ENCODE measurements at regions not wholly inside any gene's neighbourhood (a gene's known extent, or its start where the extent isn't known, plus 50 kb on each side); places are given as distances from the start of the nearest gene placed in this dataset.

DNA sequence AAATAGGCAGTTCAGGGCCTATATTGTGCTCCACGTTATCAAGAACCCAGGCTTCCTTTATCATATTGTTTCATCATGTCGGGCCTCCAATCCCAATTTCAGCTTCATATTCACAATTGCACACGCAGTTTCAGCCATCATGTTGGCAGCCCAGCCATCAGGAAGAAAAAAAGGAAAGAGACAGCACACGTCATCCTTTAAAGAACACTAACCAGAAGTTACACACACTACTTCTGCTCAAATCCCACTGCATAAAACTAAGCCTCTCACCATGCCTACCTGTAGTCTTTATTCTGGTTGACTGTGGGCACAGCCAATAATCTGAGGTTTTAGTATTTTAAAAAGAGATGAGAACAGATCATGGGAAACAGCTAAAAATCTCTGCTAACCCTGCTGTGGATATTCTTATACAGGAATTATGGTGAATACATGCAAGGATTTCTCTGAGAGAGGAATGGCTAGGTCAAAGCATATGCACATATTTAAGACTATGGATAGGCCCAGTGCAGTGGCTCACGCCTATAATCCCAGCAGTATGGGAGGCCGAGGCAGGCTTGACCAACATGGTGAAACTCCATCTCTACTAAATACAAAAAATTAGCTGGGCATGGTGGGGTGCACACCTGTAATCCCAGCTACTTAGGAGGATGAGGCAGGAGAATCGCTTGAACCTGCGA lies 534.4 kb downstream of the ETV1 start:
- WGBS: 75% methylated on average over 8 of the region's 8 CpGs
- TF ChIP-seq NR2F2 (IDR thresholded peaks at IDR 0.05): no peak
- TF ChIP-seq TAF1 (conservative IDR thresholded peaks at IDR 0.05): no peak
- TF ChIP-seq FOXA1 (IDR thresholded peaks at IDR 0.05): no peak

DNA sequence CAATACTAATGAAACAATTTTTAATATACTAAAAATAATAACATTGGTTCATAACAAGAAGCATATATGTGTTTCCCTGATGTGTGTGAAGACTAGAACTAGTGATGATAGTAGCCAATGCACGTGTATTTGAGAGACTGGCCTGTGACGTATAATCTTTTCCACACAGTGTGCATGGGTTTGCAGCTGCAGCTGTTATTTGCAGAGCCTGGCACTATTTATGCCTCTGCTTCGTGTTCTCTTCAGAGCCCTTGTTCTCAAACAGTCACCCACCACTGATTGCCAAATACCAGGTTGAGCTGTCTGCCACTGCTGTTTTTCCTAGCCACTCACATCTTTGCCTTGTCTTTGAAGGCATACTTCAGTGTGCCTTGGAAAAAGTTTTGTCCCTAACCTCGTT lies 531.7 kb downstream of the ETV1 start:
- Histone ChIP-seq H3K27me3 (ENCODE audit: control insufficient read depth in 4 of 4, insufficient read depth in 4 of 4, low read length in 3 of 4) (no peaks in the 10 kb centered on the region), H3K36me3 (ENCODE audit: control insufficient read depth in 4 of 4, insufficient read depth in 3 of 4, low read depth in 1 of 4, low read length in 3 of 4) (no peaks in the 10 kb centered on the region), H3K27ac (ENCODE audit: low read depth in 1 of 2, low read length in 2 of 2) (no peak overlapping the region), H3K4me3 (ENCODE audit: low read depth in 1 of 3, low read length in 3 of 3) (no peak overlapping the region), H3K4me1 (ENCODE audit: control insufficient read depth in 4 of 4, insufficient read depth in 4 of 4, low read length in 3 of 4) (no peaks in the 10 kb centered on the region), H3K9me3 (ENCODE audit: control insufficient read depth in 4 of 4, low read length in 3 of 4) (peaks cover 0 to 3% (median 0%) of the 10 kb centered on the region in 4 donors), H3K9ac (ENCODE audit: low read depth in 1 of 2, low read length in 2 of 2) (no peak overlapping the region)
- 51% methylated on average over 4 of the region's 4 CpGs for WGBS
- TF ChIP-seq HNF4G (IDR thresholded peaks at IDR 0.05) (no peak), RAD21 (IDR thresholded peaks at IDR 0.05) (no peak), FOXA2 (IDR thresholded peaks at IDR 0.05) (no peak), TAF1 (conservative IDR thresholded peaks at IDR 0.05) (no peak), SP1 (IDR thresholded peaks at IDR 0.05) (no peak), FOXA1 (IDR thresholded peaks at IDR 0.05) (no peak), YY1 (IDR thresholded peaks at IDR 0.05) (no peak), NR2F2 (IDR thresholded peaks at IDR 0.05) (no peak), JUND (IDR thresholded peaks at IDR 0.05) (no peak), EGR1 (IDR thresholded peaks at IDR 0.05; ENCODE audit: low read depth in 2 of 2) (no peak), HNF4A (conservative IDR thresholded peaks at IDR 0.05) (no peak), RXRA (IDR thresholded peaks at IDR 0.05) (no peak)
- TF ChIP-seq, protein P1, sequence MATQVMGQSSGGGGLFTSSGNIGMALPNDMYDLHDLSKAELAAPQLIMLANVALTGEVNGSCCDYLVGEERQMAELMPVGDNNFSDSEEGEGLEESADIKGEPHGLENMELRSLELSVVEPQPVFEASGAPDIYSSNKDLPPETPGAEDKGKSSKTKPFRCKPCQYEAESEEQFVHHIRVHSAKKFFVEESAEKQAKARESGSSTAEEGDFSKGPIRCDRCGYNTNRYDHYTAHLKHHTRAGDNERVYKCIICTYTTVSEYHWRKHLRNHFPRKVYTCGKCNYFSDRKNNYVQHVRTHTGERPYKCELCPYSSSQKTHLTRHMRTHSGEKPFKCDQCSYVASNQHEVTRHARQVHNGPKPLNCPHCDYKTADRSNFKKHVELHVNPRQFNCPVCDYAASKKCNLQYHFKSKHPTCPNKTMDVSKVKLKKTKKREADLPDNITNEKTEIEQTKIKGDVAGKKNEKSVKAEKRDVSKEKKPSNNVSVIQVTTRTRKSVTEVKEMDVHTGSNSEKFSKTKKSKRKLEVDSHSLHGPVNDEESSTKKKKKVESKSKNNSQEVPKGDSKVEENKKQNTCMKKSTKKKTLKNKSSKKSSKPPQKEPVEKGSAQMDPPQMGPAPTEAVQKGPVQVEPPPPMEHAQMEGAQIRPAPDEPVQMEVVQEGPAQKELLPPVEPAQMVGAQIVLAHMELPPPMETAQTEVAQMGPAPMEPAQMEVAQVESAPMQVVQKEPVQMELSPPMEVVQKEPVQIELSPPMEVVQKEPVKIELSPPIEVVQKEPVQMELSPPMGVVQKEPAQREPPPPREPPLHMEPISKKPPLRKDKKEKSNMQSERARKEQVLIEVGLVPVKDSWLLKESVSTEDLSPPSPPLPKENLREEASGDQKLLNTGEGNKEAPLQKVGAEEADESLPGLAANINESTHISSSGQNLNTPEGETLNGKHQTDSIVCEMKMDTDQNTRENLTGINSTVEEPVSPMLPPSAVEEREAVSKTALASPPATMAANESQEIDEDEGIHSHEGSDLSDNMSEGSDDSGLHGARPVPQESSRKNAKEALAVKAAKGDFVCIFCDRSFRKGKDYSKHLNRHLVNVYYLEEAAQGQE (IDR thresholded peaks at IDR 0.05): no peak
- DNase-seq (ENCODE audit: low spot score): no peak

More for the DNA sequence above, 534.4 kb downstream of the ETV1 start:
- no peak overlapping the region for H3K27ac ChIP-seq (ENCODE audit: low read depth in 1 of 2, low read length in 2 of 2)
- no peaks in the 10 kb centered on the region for H3K36me3 ChIP-seq (ENCODE audit: control insufficient read depth in 4 of 4, insufficient read depth in 3 of 4, low read depth in 1 of 4, low read length in 3 of 4)
- DNase-seq (ENCODE audit: low spot score): no peak
- H3K27me3 ChIP-seq (ENCODE audit: control insufficient read depth in 4 of 4, insufficient read depth in 4 of 4, low read length in 3 of 4): no peaks in the 10 kb centered on the region
- no peak overlapping the region for H3K9ac ChIP-seq (ENCODE audit: low read depth in 1 of 2, low read length in 2 of 2)
- no peak overlapping the region for H3K4me3 ChIP-seq (ENCODE audit: low read depth in 1 of 3, low read length in 3 of 3)
- no peaks in the 10 kb centered on the region for H3K4me1 ChIP-seq (ENCODE audit: control insufficient read depth in 4 of 4, insufficient read depth in 4 of 4, low read length in 3 of 4)
- H3K9me3 ChIP-seq (ENCODE audit: control insufficient read depth in 4 of 4, low read length in 3 of 4): peaks cover 0 to 3% (median 0%) of the 10 kb centered on the region in 4 donors

DNA sequence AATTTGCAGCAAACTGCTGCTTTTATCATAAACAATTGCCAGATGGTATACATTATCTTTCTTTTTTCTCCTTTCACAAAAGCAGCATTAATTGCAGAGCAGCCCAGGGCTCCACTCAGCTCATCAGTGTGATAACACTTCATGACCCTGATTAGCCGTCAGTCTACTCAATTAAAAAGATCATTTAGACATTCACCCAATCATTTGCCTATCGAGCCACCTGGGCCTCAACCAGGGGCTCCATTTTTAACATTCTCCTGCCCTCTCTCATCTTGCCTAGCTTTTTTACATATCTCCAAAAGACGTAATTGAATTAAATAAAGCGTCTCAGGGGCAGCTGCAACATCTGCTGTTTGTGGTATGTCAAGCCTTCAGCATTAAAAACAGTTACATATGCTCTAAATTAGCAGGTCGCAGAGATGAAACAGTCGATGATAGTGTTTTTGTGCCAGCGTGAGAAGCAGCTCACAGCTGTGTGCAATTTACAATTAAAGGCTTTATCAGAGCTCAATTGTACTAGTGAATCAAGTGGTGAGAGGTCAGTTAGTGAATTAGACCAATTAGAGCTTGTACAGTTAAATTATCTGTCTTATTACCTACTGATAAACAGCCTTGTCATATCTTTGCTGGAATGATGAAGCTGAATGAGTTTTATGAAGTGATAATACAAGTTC lies 522.5 kb downstream of the ETV1 start:
- no peak for DNase-seq (ENCODE audit: low spot score)
- H3K36me3 ChIP-seq (ENCODE audit: control insufficient read depth in 4 of 4, insufficient read depth in 3 of 4, low read depth in 1 of 4, low read length in 3 of 4): peaks cover 0 to 2% (median 0%) of the 10 kb centered on the region in 4 donors
- H3K27ac ChIP-seq (ENCODE audit: low read depth in 1 of 2, low read length in 2 of 2): no peak overlapping the region
- H3K27me3 ChIP-seq (ENCODE audit: control insufficient read depth in 4 of 4, insufficient read depth in 4 of 4, low read length in 3 of 4): no peaks in the 10 kb centered on the region
- no peaks in the 10 kb centered on the region for H3K4me1 ChIP-seq (ENCODE audit: control insufficient read depth in 4 of 4, insufficient read depth in 4 of 4, low read length in 3 of 4)
- H3K9me3 ChIP-seq (ENCODE audit: control insufficient read depth in 4 of 4, low read length in 3 of 4): peaks cover 0 to 3% (median 0%) of the 10 kb centered on the region in 4 donors
- 47% methylated on average over 7 of the region's 7 CpGs for WGBS
- H3K4me3 ChIP-seq (ENCODE audit: low read depth in 1 of 3, low read length in 3 of 3): no peak overlapping the region
- H3K9ac ChIP-seq (ENCODE audit: low read depth in 1 of 2, low read length in 2 of 2): no peak overlapping the region
- no peak for TF ChIP-seq YY1 (IDR thresholded peaks at IDR 0.05)
- TF ChIP-seq RXRA (IDR thresholded peaks at IDR 0.05): no peak
- TF ChIP-seq TAF1 (conservative IDR thresholded peaks at IDR 0.05): no peak
- TF ChIP-seq, protein P2, sequence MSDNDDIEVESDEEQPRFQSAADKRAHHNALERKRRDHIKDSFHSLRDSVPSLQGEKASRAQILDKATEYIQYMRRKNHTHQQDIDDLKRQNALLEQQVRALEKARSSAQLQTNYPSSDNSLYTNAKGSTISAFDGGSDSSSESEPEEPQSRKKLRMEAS (IDR thresholded peaks at IDR 0.05): no peak
- no peak for TF ChIP-seq FOXA1 (IDR thresholded peaks at IDR 0.05)
- TF ChIP-seq GABPA (IDR thresholded peaks at IDR 0.05 in 1 of 2, conservative IDR thresholded peaks at IDR 0.05 in 1 of 2): no peak
- TF ChIP-seq, protein P3, sequence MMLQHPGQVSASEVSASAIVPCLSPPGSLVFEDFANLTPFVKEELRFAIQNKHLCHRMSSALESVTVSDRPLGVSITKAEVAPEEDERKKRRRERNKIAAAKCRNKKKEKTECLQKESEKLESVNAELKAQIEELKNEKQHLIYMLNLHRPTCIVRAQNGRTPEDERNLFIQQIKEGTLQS (IDR thresholded peaks at IDR 0.05): no peak
- no peak for TF ChIP-seq FOXA2 (IDR thresholded peaks at IDR 0.05)
- no peak for TF ChIP-seq RAD21 (IDR thresholded peaks at IDR 0.05)
- TF ChIP-seq SP1 (IDR thresholded peaks at IDR 0.05): no peak
- no peak for TF ChIP-seq HNF4A (conservative IDR thresholded peaks at IDR 0.05)
- TF ChIP-seq HNF4G (IDR thresholded peaks at IDR 0.05): no peak
- TF ChIP-seq EGR1 (IDR thresholded peaks at IDR 0.05; ENCODE audit: low read depth in 2 of 2): no peak
- TF ChIP-seq, protein P4, sequence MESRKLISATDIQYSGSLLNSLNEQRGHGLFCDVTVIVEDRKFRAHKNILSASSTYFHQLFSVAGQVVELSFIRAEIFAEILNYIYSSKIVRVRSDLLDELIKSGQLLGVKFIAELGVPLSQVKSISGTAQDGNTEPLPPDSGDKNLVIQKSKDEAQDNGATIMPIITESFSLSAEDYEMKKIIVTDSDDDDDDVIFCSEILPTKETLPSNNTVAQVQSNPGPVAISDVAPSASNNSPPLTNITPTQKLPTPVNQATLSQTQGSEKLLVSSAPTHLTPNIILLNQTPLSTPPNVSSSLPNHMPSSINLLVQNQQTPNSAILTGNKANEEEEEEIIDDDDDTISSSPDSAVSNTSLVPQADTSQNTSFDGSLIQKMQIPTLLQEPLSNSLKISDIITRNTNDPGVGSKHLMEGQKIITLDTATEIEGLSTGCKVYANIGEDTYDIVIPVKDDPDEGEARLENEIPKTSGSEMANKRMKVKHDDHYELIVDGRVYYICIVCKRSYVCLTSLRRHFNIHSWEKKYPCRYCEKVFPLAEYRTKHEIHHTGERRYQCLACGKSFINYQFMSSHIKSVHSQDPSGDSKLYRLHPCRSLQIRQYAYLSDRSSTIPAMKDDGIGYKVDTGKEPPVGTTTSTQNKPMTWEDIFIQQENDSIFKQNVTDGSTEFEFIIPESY (IDR thresholded peaks at IDR 0.05): no peak

Measured in liver (tissue), 7 donors.